Hepatocyte (in vitro differentiated cells): ENCODE measurements at regions not wholly inside any gene's neighbourhood (a gene's known extent, or its start where the extent isn't known, plus 50 kb on each side); places are given as distances from the start of the nearest gene placed in this dataset.

Source experiments
- DNase-seq: peaks from one replicate; pipeline ENCODE4 v3.0.0-alpha.2; 2016; ENCODE audit warnings: low spot score
- H2AFZ ChIP-seq: fragments of 200-600 bp; sonication (generic); 2 replicates; pipeline ENCODE4 v1.6.0; 2016; ENCODE audit warnings: antibody characterized with exemption, mild to moderate bottlenecking
- H3K27ac ChIP-seq: fragments of 200-600 bp; sonication (generic); 2 replicates; pipeline ENCODE4 v1.5.1; 2016; ENCODE audit warnings: mild to moderate bottlenecking
- H3K27me3 ChIP-seq: fragments of 200-600 bp; sonication (generic); 2 replicates; pipeline ENCODE4 v1.6.1; 2016
- H3K36me3 ChIP-seq: fragments of 200-600 bp; sonication (generic); replicated peaks from 2 replicates; pipeline ENCODE4 v1.5.1; 2016; ENCODE audit warnings: low read depth; ENCODE audit not compliant: insufficient read depth
- H3K4me1 ChIP-seq: fragments of 200-600 bp; sonication (generic); 2 replicates; pipeline ENCODE4 v1.5.1; 2016; ENCODE audit warnings: mild to moderate bottlenecking, moderate library complexity; ENCODE audit not compliant: insufficient read depth
- H3K4me2 ChIP-seq: fragments of 200-600 bp; sonication (generic); 2 replicates; pipeline ENCODE4 v1.6.0; 2016
- H3K4me3 ChIP-seq: fragments of 200-600 bp; sonication (generic); 2 replicates; pipeline ENCODE4 v1.5.1; 2016; ENCODE audit warnings: mild to moderate bottlenecking
- H3K79me2 ChIP-seq: fragments of 200-600 bp; sonication (generic); 2 replicates; pipeline ENCODE4 v1.6.0; 2017; ENCODE audit warnings: mild to moderate bottlenecking
- H3K9me2 ChIP-seq: fragments of 200-600 bp; sonication (generic); replicated peaks from 2 replicates; pipeline ENCODE4 v1.6.0; 2017; ENCODE audit warnings: mild to moderate bottlenecking; ENCODE audit not compliant: insufficient read depth
- H3K9me3 ChIP-seq: fragments of 200-600 bp; sonication (generic); 2 replicates; pipeline ENCODE4 v1.5.1; 2016; ENCODE audit warnings: low read depth, mild to moderate bottlenecking
- H4K20me1 ChIP-seq: fragments of 200-600 bp; sonication (generic); 2 replicates; pipeline ENCODE4 v1.6.0; 2016; ENCODE audit warnings: mild to moderate bottlenecking; ENCODE audit not compliant: insufficient read depth, poor library complexity, severe bottlenecking
- CTCF ChIP-seq: fragments of 200-600 bp; sonication (generic); IDR thresholded peaks from 2 replicates; pipeline ENCODE4 v1.5.1; 2016; ENCODE audit warnings: antibody characterized with exemption, mild to moderate bottlenecking; ENCODE audit not compliant: poor library complexity
- EZH2 ChIP-seq: fragments of 200-600 bp; sonication (generic); IDR thresholded peaks from 2 replicates; pipeline ENCODE4 v1.6.1; 2016; ENCODE audit warnings: antibody characterized with exemption, mild to moderate bottlenecking, borderline replicate concordance
- EZH2phosphoT487 ChIP-seq: fragments of 200-600 bp; sonication (generic); IDR thresholded peaks from one replicate; pipeline ENCODE4 v1.6.1; 2018; ENCODE audit warnings: antibody characterized with exemption, mild to moderate bottlenecking, low read depth, moderate library complexity; ENCODE audit not compliant: unreplicated experiment, severe bottlenecking
- WGBS: methylation state at CpG from one replicate; pipeline ENCODE4 v1.1.6; 2016; ENCODE audit warnings: low lambda C conversion rate; ENCODE audit errors: missing lambda C conversion rate; 5-methylcytosine and 5-hydroxymethylcytosine counted together

GRCh38 chrX:66544181-66544580 lies 94.7 kb downstream of the EDA2R start:
- H2AFZ ChIP-seq = no peak overlapping the region
- no peak overlapping the region for H3K4me2 ChIP-seq
- TF ChIP-seq EZH2 (no peak), EZH2phosphoT487 (no peak), CTCF (no peak)
- no peaks in the 10 kb centered on the region for H4K20me1 ChIP-seq
- H3K79me2 ChIP-seq = no peaks in the 10 kb centered on the region
- H3K4me1 ChIP-seq = no peaks in the 10 kb centered on the region
- no peaks in the 10 kb centered on the region for H3K9me3 ChIP-seq
- no peaks in the 10 kb centered on the region for H3K27me3 ChIP-seq
- no peaks in the 10 kb centered on the region for H3K36me3 ChIP-seq
- no peak overlapping the region for H3K4me3 ChIP-seq
- no peak overlapping the region for H3K27ac ChIP-seq
- H3K9me2 ChIP-seq = no peaks in the 10 kb centered on the region
- DNase-seq = no peak

- Histone ChIP-seq H3K4me1 (no peaks in the 10 kb centered on the region), H3K4me3 (no peak overlapping the region), H3K9me2 (no peaks in the 10 kb centered on the region), H2AFZ (no peak overlapping the region), H4K20me1 (no peaks in the 10 kb centered on the region), H3K79me2 (no peaks in the 10 kb centered on the region), H3K4me2 (no peak overlapping the region), H3K9me3 (no peaks in the 10 kb centered on the region), H3K27me3 (no peaks in the 10 kb centered on the region), H3K27ac (no peak overlapping the region), H3K36me3 (no peaks in the 10 kb centered on the region)
- no peak for DNase-seq
- no peak for TF ChIP-seq CTCF
- no peak for TF ChIP-seq EZH2
- TF ChIP-seq EZH2phosphoT487 = no peak
These were observed 134.4 kb downstream of the EDA2R start for GRCh38 chrX:66504481-66504880.

GRCh38 chrX:66498672-66499296 lies 140.1 kb downstream of the EDA2R start:
- WGBS = 77% methylated on average over 19 of the region's 19 CpGs
- TF ChIP-seq CTCF (no peak), EZH2phosphoT487 (no peak), EZH2 (no peak)
- Histone ChIP-seq H3K27me3 (no peaks in the 10 kb centered on the region), H3K27ac (no peak overlapping the region), H3K79me2 (no peaks in the 10 kb centered on the region), H2AFZ (no peak overlapping the region), H3K4me3 (no peak overlapping the region), H3K9me3 (no peaks in the 10 kb centered on the region), H3K36me3 (no peaks in the 10 kb centered on the region), H3K4me2 (no peak overlapping the region), H4K20me1 (no peaks in the 10 kb centered on the region), H3K4me1 (no peaks in the 10 kb centered on the region), H3K9me2 (no peaks in the 10 kb centered on the region)
- peak; percentile 3 for DNase-seq

- 64% methylated on average over 5 of the region's 5 CpGs for WGBS
- Histone ChIP-seq H3K4me1 (no peaks in the 10 kb centered on the region), H3K4me3 (no peak overlapping the region), H3K9me2 (no peaks in the 10 kb centered on the region), H3K27ac (no peak overlapping the region), H4K20me1 (no peaks in the 10 kb centered on the region), H3K27me3 (no peaks in the 10 kb centered on the region), H2AFZ (no peak overlapping the region), H3K79me2 (no peaks in the 10 kb centered on the region), H3K36me3 (no peaks in the 10 kb centered on the region), H3K9me3 (no peaks in the 10 kb centered on the region), H3K4me2 (no peak overlapping the region)
- DNase-seq = no peak
- no peak for TF ChIP-seq CTCF
- no peak for TF ChIP-seq EZH2phosphoT487
- no peak for TF ChIP-seq EZH2
These were observed 149.5 kb downstream of the EDA2R start for GRCh38 chrX:66489339-66489738.
